Sigmoid colon (tissue), 4 donors: ENCODE measurements at regions not wholly inside any gene's neighbourhood (a gene's known extent, or its start where the extent isn't known, plus 50 kb on each side); places are given as distances from the start of the nearest gene placed in this dataset.
"Not testable (repeated sequence)": the region's sequence is repeated elsewhere in the genome, so short reads cannot be mapped to it uniquely, and the experiment has no call there.

ENCODE experiments used
- EP300 ChIP-seq, 4 donors: sonication (generic); formaldehyde crosslinking; IDR thresholded peaks; one replicate each; pipeline ENCODE4 v1.6.1; 2017; ENCODE audit warnings: antibody characterized with exemption in 4 of 4
- POLR2A ChIP-seq, 2 donors: fragments of 450-650 bp; IDR thresholded peaks; one replicate each; pipeline ENCODE4 v1.6.1; 2016; ENCODE audit warnings: antibody characterized with exemption in 2 of 2, mild to moderate bottlenecking in 2 of 2, moderate library complexity in 2 of 2
- POLR2AphosphoS5 ChIP-seq, 4 donors: sonication (generic); formaldehyde crosslinking; IDR thresholded peaks; one replicate each; pipeline ENCODE4 v1.6.1; 2017; ENCODE audit warnings: antibody characterized with exemption in 4 of 4
- TF ChIP-seq, protein P1 (sequence below), 4 experiments: fragments of 450-650 bp in 3 of 4; fragments of 200-600 bp in 1 of 4; IDR thresholded peaks; one replicate each; pipeline ENCODE4 v1.5.1; 2016 to 2019; ENCODE audit warnings: antibody characterized with exemption in 4 of 4, mild to moderate bottlenecking in 3 of 4, moderate library complexity in 2 of 4

DNA sequence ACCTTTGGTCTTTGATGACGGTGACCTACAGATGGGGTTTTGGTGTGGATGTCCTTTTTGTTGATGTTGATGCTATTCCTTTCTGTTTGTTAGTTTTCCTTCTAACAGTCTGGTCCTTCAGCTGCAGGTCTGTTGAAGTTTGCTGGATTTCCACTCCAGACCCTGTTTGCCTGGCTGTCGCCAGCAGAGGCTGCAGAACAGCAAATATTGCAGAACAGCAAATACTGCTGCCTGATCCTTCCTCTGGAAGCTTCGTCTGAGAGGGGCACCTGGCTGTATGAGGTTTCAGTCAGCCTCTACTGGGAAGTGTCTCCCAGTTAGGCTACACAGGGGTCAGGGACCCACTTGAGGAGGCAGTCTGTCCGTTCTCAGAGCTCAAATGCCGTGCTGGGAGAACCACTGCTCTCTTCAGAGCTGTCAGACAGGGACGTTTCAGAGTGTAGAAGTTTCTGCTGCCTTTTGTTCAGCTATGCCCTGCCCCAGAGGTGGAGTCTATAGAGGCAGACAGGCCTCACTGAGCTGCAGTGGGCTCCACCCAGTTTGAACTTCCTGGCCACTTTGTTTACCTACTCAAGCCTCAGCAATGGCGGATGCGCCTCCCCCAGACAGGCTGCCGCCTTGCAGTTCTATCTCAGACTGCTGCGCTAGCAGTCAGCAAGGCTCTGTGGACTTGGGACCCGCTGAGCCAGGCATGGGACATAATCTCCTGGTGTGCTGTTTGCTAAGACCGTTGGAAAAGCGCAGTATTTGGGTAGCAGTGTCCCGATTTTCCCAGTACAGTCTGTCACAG is 156.4 kb upstream of the NR3C2 start:
- not testable (repeated sequence) for TF ChIP-seq POLR2AphosphoS5, POLR2A, EP300 (IDR thresholded peaks at IDR 0.05)
- TF ChIP-seq, protein P1, sequence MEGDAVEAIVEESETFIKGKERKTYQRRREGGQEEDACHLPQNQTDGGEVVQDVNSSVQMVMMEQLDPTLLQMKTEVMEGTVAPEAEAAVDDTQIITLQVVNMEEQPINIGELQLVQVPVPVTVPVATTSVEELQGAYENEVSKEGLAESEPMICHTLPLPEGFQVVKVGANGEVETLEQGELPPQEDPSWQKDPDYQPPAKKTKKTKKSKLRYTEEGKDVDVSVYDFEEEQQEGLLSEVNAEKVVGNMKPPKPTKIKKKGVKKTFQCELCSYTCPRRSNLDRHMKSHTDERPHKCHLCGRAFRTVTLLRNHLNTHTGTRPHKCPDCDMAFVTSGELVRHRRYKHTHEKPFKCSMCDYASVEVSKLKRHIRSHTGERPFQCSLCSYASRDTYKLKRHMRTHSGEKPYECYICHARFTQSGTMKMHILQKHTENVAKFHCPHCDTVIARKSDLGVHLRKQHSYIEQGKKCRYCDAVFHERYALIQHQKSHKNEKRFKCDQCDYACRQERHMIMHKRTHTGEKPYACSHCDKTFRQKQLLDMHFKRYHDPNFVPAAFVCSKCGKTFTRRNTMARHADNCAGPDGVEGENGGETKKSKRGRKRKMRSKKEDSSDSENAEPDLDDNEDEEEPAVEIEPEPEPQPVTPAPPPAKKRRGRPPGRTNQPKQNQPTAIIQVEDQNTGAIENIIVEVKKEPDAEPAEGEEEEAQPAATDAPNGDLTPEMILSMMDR (IDR thresholded peaks at IDR 0.05) = not testable (repeated sequence)
